CD4-positive, alpha-beta memory T cell (primary cell): ENCODE measurements at regions not wholly inside any gene's neighbourhood (a gene's known extent, or its start where the extent isn't known, plus 50 kb on each side); places are given as distances from the start of the nearest gene placed in this dataset.

Source experiments
- CTCF ChIA-PET: fragments of 350-600 bp; sonication (Branson Sonifier 250); formaldehyde crosslinking; loops from one replicate; lab custom pipeline; 2021; ENCODE audit warnings: inconsistent platforms; ENCODE audit not compliant: partially characterized antibody; lab: Charles Lee
- POLR2A ChIA-PET: fragments of 350-600 bp; sonication (Branson Sonifier 250); formaldehyde crosslinking; loops from one replicate; lab custom pipeline; 2021; ENCODE audit not compliant: partially characterized antibody; lab: Charles Lee
- DNase-seq, 5 donors: peaks; one replicate each; pipeline versions ENCODE4 v3.0.0 to v3.0.0-alpha.2; 2020 to 2022; ENCODE audit warnings: mixed read lengths in 1 of 5
- H3K27ac ChIP-seq: one replicate; pipeline ENCODE4 v1.7.0; 2013; ENCODE audit warnings: low read depth, low read length
- H3K27me3 ChIP-seq: 2 replicates; pipeline ENCODE4 v1.7.0; 2013; ENCODE audit warnings: mild to moderate bottlenecking, low read length, moderate library complexity; ENCODE audit not compliant: insufficient read depth
- H3K36me3 ChIP-seq: 2 replicates; pipeline ENCODE4 v1.7.0; 2013; ENCODE audit warnings: mild to moderate bottlenecking, low read length, moderate library complexity; ENCODE audit not compliant: insufficient read depth
- H3K4me1 ChIP-seq: 2 replicates; pipeline ENCODE4 v1.7.0; 2013; ENCODE audit warnings: mild to moderate bottlenecking, low read length, moderate library complexity; ENCODE audit not compliant: insufficient read depth
- H3K4me3 ChIP-seq, 2 donors: one replicate each; pipeline ENCODE4 v1.7.0; 2013; ENCODE audit warnings: low read length in 2 of 2, mild to moderate bottlenecking in 1 of 2
- H3K9me3 ChIP-seq, 2 donors: one replicate each; pipeline ENCODE4 v1.7.0; 2013; ENCODE audit warnings: low read length in 2 of 2, control low read depth in 1 of 2; ENCODE audit not compliant: control insufficient read depth in 1 of 2
- H3K27ac Mint-ChIP-seq, 7 donors: one replicate each; pipeline ENCODE4 v1.8.0; 2020 to 2021; ENCODE audit warnings: mixed read lengths in 7 of 7, mild to moderate bottlenecking in 6 of 7, inconsistent platforms in 3 of 7, moderate library complexity in 3 of 7
- H3K27me3 Mint-ChIP-seq, 2 donors: one replicate each; pipeline ENCODE4 v1.8.0; 2020 to 2021; ENCODE audit warnings: mixed read lengths in 2 of 2
- H3K36me3 Mint-ChIP-seq, 2 donors: one replicate each; pipeline ENCODE4 v1.8.0; 2020 to 2021; ENCODE audit warnings: mixed read lengths in 2 of 2, inconsistent platforms in 1 of 2, mild to moderate bottlenecking in 1 of 2
- H3K4me1 Mint-ChIP-seq, 4 donors: one replicate each; pipeline ENCODE4 v1.8.0; 2020 to 2021; ENCODE audit warnings: mixed read lengths in 4 of 4, mild to moderate bottlenecking in 1 of 4
- H3K4me3 Mint-ChIP-seq, 8 donors: one replicate each; pipeline ENCODE4 v1.8.0; 2020 to 2021; ENCODE audit warnings: mixed read lengths in 8 of 8, mild to moderate bottlenecking in 7 of 8, moderate library complexity in 6 of 8, inconsistent platforms in 3 of 8
- H3K9me3 Mint-ChIP-seq, 8 donors: one replicate each; pipeline ENCODE4 v1.8.0; 2020 to 2021; ENCODE audit warnings: mixed read lengths in 8 of 8, mild to moderate bottlenecking in 5 of 8, inconsistent platforms in 3 of 8, moderate library complexity in 1 of 8
- intact Hi-C: fragments of 100-400 bp; cut with micrococcal nuclease; formaldehyde crosslinking; loops from one replicate; pipeline ENCODE4 v1.15.1; 2023

DNA sequence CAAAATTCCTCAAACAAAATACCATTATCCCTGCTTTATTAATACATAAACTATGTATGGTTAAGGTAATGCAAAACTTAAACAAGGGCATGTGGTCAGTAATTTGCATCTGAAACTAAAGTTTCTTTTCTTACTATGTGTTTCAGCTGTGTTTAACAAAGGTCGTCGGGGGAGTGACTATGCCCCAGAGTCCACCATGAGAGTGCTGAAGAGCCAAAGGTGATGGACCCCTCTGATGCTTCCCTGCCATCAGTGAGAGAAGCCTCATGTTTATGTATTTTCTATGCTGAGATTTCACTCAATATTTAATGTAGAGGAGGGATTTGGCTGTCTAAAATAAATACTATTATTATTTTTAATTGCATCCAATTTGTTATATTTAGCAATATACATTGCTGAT is 707.2 kb upstream of the REG3G start:
- Mint-ChIP-seq H3K27ac (no peak overlapping the region), H3K36me3 (no peaks in the 10 kb centered on the region), H3K27me3 (no peaks in the 10 kb centered on the region), H3K4me1 (no peaks in the 10 kb centered on the region), H3K4me3 (no peak overlapping the region), H3K9me3 (peaks cover 0 to 25% (median 11%) of the 10 kb centered on the region in 8 donors)
- H3K4me1 ChIP-seq: no peaks in the 10 kb centered on the region
- no peaks in the 10 kb centered on the region for H3K9me3 ChIP-seq
- no peak for DNase-seq
- no peak overlapping the region for H3K4me3 ChIP-seq
- H3K27ac ChIP-seq: no peak overlapping the region
- POLR2A ChIA-PET: no interaction called here
- CTCF ChIA-PET: no interaction called here
- no peaks in the 10 kb centered on the region for H3K27me3 ChIP-seq
- H3K36me3 ChIP-seq: no peaks in the 10 kb centered on the region
- intact Hi-C loops: no loop called here

DNA sequence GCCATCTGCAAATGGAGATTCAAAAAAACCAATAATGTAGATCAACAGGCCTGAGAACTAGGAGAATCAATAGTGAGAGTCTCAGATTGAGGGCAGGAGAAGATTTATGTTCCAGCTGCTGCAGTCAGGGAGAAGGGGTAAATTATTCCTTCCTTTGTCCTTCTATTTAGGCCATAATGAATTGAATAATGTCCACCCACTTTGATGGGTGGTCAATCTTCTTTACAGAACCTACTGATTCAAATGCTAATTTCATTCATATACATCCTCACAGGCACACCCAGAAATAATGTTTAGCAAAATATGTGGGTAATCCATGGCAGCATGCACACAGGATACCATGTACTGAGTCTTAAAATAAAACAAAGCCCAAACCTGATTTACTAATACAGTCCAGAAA is 695.3 kb upstream of the REG3G start:
- DNase-seq: no peak
- Histone ChIP-seq H3K36me3 (no peaks in the 10 kb centered on the region), H3K9me3 (no peaks in the 10 kb centered on the region), H3K27me3 (no peaks in the 10 kb centered on the region), H3K4me1 (no peaks in the 10 kb centered on the region), H3K27ac (no peak overlapping the region), H3K4me3 (no peak overlapping the region)
- intact Hi-C loops: no loop called here
- ChIA-PET POLR2A (no interaction called here), CTCF (no interaction called here)
- Mint-ChIP-seq H3K36me3 (no peaks in the 10 kb centered on the region), H3K4me3 (no peak overlapping the region), H3K27me3 (no peaks in the 10 kb centered on the region), H3K27ac (no peak overlapping the region), H3K9me3 (peaks cover 0 to 13% (median 5%) of the 10 kb centered on the region in 8 donors), H3K4me1 (no peaks in the 10 kb centered on the region)

DNA sequence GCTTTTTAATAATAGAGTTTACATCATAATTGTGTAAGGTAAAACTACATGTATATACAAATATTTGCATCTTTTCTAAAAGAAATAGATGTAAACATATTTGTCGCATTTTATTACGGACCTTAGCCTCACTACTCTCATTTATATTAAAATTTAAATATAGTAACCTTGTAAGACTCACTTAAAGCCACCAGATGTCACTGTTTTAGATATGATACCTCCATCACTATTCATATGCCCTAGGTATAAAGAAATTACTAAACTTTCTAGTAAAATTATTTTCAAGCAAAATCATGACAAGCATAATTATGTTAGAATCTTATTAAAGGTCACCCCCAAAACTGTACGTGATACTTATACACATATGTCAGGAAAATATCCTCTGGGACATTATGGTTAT is 674.3 kb upstream of the REG3G start:
- Mint-ChIP-seq H3K27me3 (no peaks in the 10 kb centered on the region), H3K36me3 (no peaks in the 10 kb centered on the region), H3K9me3 (peaks cover 1 to 32% (median 19%) of the 10 kb centered on the region in 8 donors), H3K27ac (no peak overlapping the region), H3K4me3 (no peak overlapping the region), H3K4me1 (no peaks in the 10 kb centered on the region)
- intact Hi-C loops: no loop called here
- no peak for DNase-seq
- ChIA-PET CTCF (no interaction called here), POLR2A (no interaction called here)
- no peaks in the 10 kb centered on the region for H3K36me3 ChIP-seq
- no peak overlapping the region for H3K27ac ChIP-seq
- no peak overlapping the region for H3K4me3 ChIP-seq
- peaks cover 0 to 7% of the 10 kb centered on the region in 2 donors for H3K9me3 ChIP-seq
- H3K4me1 ChIP-seq: no peaks in the 10 kb centered on the region
- H3K27me3 ChIP-seq: no peaks in the 10 kb centered on the region

DNA sequence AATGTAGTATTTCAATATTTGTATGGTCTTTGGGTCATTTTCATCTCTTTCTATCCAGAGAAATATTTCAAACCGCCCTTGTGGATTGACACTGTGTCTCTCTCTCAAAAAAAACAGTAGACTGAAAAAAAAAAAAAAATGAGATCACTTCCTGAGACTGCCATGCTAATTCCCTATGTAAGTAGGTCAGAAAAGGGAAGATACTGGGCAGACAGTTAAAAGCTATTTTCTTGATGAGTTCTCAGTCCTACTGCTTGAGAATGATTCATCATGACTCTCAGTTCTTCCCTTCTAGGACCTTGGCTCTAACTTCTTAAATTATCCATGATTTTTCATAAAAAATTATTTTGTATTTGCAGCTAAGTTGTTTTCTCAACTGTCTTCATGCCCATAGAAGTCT is 672.3 kb upstream of the REG3G start:
- Histone ChIP-seq H3K27me3 (no peaks in the 10 kb centered on the region), H3K9me3 (peaks cover 0 to 7% of the 10 kb centered on the region in 2 donors), H3K27ac (no peak overlapping the region), H3K36me3 (no peaks in the 10 kb centered on the region), H3K4me1 (no peaks in the 10 kb centered on the region), H3K4me3 (no peak overlapping the region)
- POLR2A ChIA-PET: no interaction called here
- H3K27ac Mint-ChIP-seq: no peak overlapping the region
- DNase-seq: no peak
- CTCF ChIA-PET: no interaction called here
- no peak overlapping the region for H3K4me3 Mint-ChIP-seq
- no peaks in the 10 kb centered on the region for H3K27me3 Mint-ChIP-seq
- peaks cover 1 to 34% (median 18%) of the 10 kb centered on the region in 8 donors for H3K9me3 Mint-ChIP-seq
- H3K4me1 Mint-ChIP-seq: no peaks in the 10 kb centered on the region
- no peaks in the 10 kb centered on the region for H3K36me3 Mint-ChIP-seq
- intact Hi-C loops: no loop called here

DNA sequence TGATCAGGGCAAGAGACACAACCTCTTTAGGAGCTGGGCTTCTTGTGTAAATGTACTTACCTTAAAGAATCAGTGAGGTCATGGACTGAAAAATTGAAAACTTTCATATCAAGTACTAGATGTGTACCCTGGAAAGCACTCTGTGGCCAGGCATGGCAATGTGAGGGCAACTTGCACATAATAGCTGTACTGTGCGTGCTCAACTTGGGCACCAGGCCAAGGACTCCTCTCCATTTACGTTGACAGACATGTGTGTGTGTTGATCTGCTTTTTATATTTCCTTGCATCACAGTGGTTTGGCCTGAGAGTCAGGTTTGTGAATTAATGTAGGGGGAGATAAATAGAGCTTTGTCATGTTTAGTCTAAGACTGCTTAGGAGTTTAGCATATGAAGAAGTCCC is 669.5 kb upstream of the REG3G start:
- Histone ChIP-seq H3K4me1 (no peaks in the 10 kb centered on the region), H3K4me3 (no peak overlapping the region), H3K27ac (no peak overlapping the region), H3K36me3 (no peaks in the 10 kb centered on the region), H3K27me3 (no peaks in the 10 kb centered on the region), H3K9me3 (peaks cover 0 to 13% of the 10 kb centered on the region in 2 donors)
- peaks cover 6 to 32% (median 20%) of the 10 kb centered on the region in 8 donors for H3K9me3 Mint-ChIP-seq
- H3K4me1 Mint-ChIP-seq: no peaks in the 10 kb centered on the region
- POLR2A ChIA-PET: no interaction called here
- no peak overlapping the region for H3K27ac Mint-ChIP-seq
- CTCF ChIA-PET: interaction anchor here (1.2 kb wide), 1 partner anchor 12 kb away, joined by 3 read pairs; no protein-coding TSS in a partner anchor
- H3K36me3 Mint-ChIP-seq: no peaks in the 10 kb centered on the region
- H3K4me3 Mint-ChIP-seq: no peak overlapping the region
- no peak for DNase-seq
- no peaks in the 10 kb centered on the region for H3K27me3 Mint-ChIP-seq
- intact Hi-C loops: no loop called here

DNA sequence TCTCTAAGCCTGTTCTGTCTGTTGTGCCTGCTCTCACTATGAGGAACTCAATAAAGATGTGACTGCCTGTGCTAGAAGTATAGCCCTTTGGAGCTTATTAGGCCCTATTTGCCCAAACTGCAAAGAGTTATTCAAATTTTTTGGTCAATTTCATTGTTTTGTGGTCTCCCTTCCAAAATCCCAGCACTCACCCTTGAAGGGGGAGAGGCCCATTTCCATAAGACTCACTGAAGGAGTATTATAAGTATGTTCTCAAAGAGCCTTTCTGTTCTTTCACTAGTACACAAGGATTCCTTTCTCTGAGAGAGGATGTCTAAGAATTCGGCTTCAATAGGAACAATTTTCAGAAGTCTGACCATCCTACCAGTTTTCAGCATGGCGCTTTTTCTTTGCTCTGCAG is 641.9 kb upstream of the REG3G start:
- Histone ChIP-seq H3K27ac (no peak overlapping the region), H3K9me3 (no peaks in the 10 kb centered on the region), H3K4me1 (no peaks in the 10 kb centered on the region), H3K36me3 (no peaks in the 10 kb centered on the region), H3K27me3 (no peaks in the 10 kb centered on the region), H3K4me3 (no peak overlapping the region)
- intact Hi-C loops: no loop called here
- no peaks in the 10 kb centered on the region for H3K4me1 Mint-ChIP-seq
- peaks cover 2 to 19% (median 12%) of the 10 kb centered on the region in 8 donors for H3K9me3 Mint-ChIP-seq
- DNase-seq: no peak
- H3K27me3 Mint-ChIP-seq: no peaks in the 10 kb centered on the region
- no peak overlapping the region for H3K27ac Mint-ChIP-seq
- no peaks in the 10 kb centered on the region for H3K36me3 Mint-ChIP-seq
- CTCF ChIA-PET: no interaction called here
- H3K4me3 Mint-ChIP-seq: no peak overlapping the region
- POLR2A ChIA-PET: no interaction called here

DNA sequence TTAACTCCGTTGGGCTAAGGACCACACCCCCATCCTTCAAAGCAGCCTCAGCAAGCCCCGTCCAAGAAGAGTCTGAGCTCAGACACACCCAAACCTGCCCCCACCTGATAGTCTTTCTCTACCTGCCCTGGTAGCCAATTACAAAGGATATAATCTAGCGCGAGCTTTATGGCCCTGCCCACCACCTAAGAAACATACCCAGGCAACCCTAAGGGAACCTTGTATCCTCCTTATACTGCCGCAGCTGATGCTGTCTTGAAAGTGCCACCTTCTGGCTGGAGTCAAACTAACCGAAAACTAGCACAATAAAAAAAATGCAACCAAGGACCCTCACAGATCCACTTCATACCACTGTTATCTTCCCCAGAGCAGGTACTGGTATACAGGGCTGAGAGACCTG is 628.3 kb upstream of the REG3G start:
- Mint-ChIP-seq H3K27ac (no peak overlapping the region), H3K4me1 (no peaks in the 10 kb centered on the region), H3K36me3 (no peaks in the 10 kb centered on the region), H3K9me3 (peaks cover 0 to 44% (median 23%) of the 10 kb centered on the region in 8 donors), H3K4me3 (no peak overlapping the region), H3K27me3 (no peaks in the 10 kb centered on the region)
- intact Hi-C loops: no loop called here
- no peak for DNase-seq
- Histone ChIP-seq H3K36me3 (no peaks in the 10 kb centered on the region), H3K27ac (no peak overlapping the region), H3K4me3 (no peak overlapping the region), H3K4me1 (no peaks in the 10 kb centered on the region), H3K27me3 (no peaks in the 10 kb centered on the region), H3K9me3 (no peaks in the 10 kb centered on the region)
- POLR2A ChIA-PET: no interaction called here
- CTCF ChIA-PET: no interaction called here
